Esophagus (tissue), 2 donors: ENCODE measurements at regions not wholly inside any gene's neighbourhood (a gene's known extent, or its start where the extent isn't known, plus 50 kb on each side); places are given as distances from the start of the nearest gene placed in this dataset.

Experiments
- H3K27ac ChIP-seq, 2 donors: one replicate each; pipeline ENCODE4 v1.5.1; 2013; ENCODE audit warnings: low read depth in 2 of 2, mild to moderate bottlenecking in 2 of 2, inconsistent platforms in 1 of 2, low read length in 1 of 2, moderate library complexity in 1 of 2
- H3K27me3 ChIP-seq, 2 donors: one replicate each; pipeline ENCODE4 v1.6.1; 2013; ENCODE audit warnings: low read length in 2 of 2, control low read depth in 1 of 2, mild to moderate bottlenecking in 1 of 2; ENCODE audit not compliant: insufficient read depth in 2 of 2, control insufficient read depth in 1 of 2
- H3K36me3 ChIP-seq, 2 donors: one replicate each; pipeline ENCODE4 v1.6.1; 2013; ENCODE audit warnings: low read length in 1 of 2; ENCODE audit not compliant: control insufficient read depth in 2 of 2, insufficient read depth in 2 of 2
- H3K4me1 ChIP-seq, 2 donors: one replicate each; pipeline ENCODE4 v1.6.1; 2013; ENCODE audit warnings: low read length in 1 of 2; ENCODE audit not compliant: control insufficient read depth in 2 of 2, insufficient read depth in 2 of 2
- H3K4me3 ChIP-seq, 2 donors: one replicate each; pipeline ENCODE4 v1.5.1; 2013; ENCODE audit warnings: low read length in 2 of 2, mild to moderate bottlenecking in 2 of 2, low read depth in 1 of 2, moderate library complexity in 1 of 2
- H3K9me3 ChIP-seq, 2 donors: one replicate each; pipeline ENCODE4 v1.6.1; 2013; ENCODE audit warnings: mild to moderate bottlenecking in 2 of 2, low read depth in 1 of 2, low read length in 1 of 2, moderate library complexity in 1 of 2; ENCODE audit not compliant: control insufficient read depth in 2 of 2, insufficient read depth in 1 of 2
- WGBS, 2 donors: extraction: QIAGEN DNeasy Blood & Tissue Kit; methylation state at CpG; one replicate each; pipeline ENCODE4 v1.1.7; 2013; 5-methylcytosine and 5-hydroxymethylcytosine counted together
- donor health status: healthy with polysubstance abuse.
- donor health status: Bipolar disorder and iron deficiency.

DNA sequence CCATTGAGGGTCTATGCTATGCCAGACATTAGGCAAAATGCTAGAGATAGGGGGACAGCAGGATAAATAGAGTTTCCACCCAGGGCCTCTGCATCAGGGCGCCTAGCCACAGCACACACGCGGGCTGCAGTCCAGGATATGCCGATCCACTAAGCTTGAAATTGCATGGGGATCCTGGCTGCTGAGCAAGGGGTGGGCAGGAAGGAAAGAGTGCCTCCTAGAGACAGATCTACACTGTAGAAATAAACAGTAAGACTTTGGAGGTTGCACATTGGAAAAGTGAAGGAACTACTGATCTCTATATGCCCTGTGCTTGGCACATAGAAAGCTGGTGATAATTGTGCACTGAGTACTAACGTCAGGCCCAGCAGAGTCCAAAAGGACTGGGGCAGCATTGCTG is 411.1 kb downstream of the PRDM2 start:
- no peaks in the 10 kb centered on the region for H3K36me3 ChIP-seq
- H3K4me3 ChIP-seq = no peak overlapping the region
- 81 to 85% methylated on average over 5 of the region's 5 CpGs for WGBS, 2 donors
- H3K9me3 ChIP-seq = no peaks in the 10 kb centered on the region
- no peaks in the 10 kb centered on the region for H3K27me3 ChIP-seq
- no peak overlapping the region for H3K27ac ChIP-seq
- H3K4me1 ChIP-seq = peaks cover 0 to 3% of the 10 kb centered on the region in 2 donors

DNA sequence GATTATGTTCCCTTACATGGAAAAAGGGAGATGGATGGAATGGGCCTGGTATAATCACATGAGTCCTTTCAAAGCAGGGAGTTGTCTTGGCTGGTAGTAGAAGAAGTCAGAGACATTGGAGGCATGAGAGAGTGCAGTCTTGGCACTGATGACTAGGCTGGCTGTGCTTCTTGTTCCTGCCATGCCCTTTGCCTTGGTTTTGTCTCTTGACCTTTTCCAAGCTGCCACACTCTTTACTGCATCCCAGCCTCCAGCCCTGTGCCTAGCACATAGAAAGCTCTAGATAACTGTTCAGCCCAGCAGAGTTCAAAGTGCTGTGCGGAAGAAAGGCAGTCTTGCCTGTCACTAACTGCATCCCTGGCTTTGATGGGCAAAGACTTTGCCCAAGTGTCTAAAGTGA is 412.6 kb downstream of the PRDM2 start:
- no peaks in the 10 kb centered on the region for H3K36me3 ChIP-seq
- no peak overlapping the region for H3K27ac ChIP-seq
- 89 to 98% methylated on average over 1 of the region's 1 CpG for WGBS, 2 donors
- no peaks in the 10 kb centered on the region for H3K27me3 ChIP-seq
- H3K4me1 ChIP-seq = peaks cover 0 to 3% of the 10 kb centered on the region in 2 donors
- no peak overlapping the region for H3K4me3 ChIP-seq
- H3K9me3 ChIP-seq = peaks cover 0 to 3% of the 10 kb centered on the region in 2 donors

GRCh38 chr1:14113271-14113670 is 413.3 kb downstream of the PRDM2 start:
- Histone ChIP-seq H3K9me3 (peaks cover 0 to 3% of the 10 kb centered on the region in 2 donors), H3K36me3 (no peaks in the 10 kb centered on the region), H3K27ac (no peak overlapping the region), H3K4me1 (peaks cover 0 to 3% of the 10 kb centered on the region in 2 donors), H3K4me3 (no peak overlapping the region), H3K27me3 (no peaks in the 10 kb centered on the region)
- 59 to 64% methylated on average over 9 of the region's 9 CpGs for WGBS, 2 donors

DNA sequence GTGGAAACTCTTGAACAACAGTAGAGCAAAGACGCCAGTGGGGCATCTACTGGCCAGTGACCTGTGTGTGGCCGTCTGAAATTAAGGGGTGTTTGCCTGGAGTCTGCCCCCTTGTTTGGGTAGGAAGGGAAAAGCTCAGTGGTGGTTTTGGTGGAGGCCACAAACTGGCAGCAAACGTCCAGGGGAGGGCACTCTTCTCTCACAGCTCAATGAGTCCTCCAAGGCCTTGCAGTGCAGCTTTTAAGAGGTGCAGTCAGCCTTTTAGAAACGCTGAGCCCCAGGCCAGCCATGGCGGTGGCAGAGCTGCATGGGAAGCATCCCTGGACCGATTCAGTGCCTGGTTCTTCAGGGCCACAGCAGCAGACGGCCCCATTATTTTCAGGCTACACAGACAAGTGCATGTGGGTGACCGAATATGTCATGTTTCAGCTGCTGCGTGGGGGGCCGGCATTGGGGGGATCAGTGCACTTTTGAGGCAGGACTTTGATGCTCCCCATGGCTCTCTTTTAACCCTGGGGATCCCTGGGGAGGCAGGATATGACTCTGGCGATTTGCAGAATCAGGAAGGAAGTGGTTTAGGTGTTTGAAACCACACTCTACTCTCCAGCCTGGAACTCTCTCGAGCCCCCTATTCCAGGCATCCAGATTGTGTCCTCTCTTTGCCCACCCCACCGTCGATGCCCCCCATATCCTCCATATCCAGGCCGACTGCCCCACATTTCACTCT is 414.0 kb downstream of the PRDM2 start:
- Histone ChIP-seq H3K9me3 (peaks cover 0 to 3% of the 10 kb centered on the region in 2 donors), H3K4me1 (peaks cover 0 to 3% of the 10 kb centered on the region in 2 donors), H3K27ac (no peak overlapping the region), H3K27me3 (no peaks in the 10 kb centered on the region), H3K4me3 (no peak overlapping the region), H3K36me3 (no peaks in the 10 kb centered on the region)
- WGBS, 2 donors = 52 to 58% methylated on average over 15 of the region's 15 CpGs

- Histone ChIP-seq H3K36me3 (no peaks in the 10 kb centered on the region), H3K9me3 (peaks cover 0 to 3% of the 10 kb centered on the region in 2 donors)
Observed at GRCh38 chr1:14115976-14116375, 416.0 kb downstream of the PRDM2 start.

GRCh38 chr1:14117700-14118099 is 417.7 kb downstream of the PRDM2 start:
- WGBS, 2 donors = 81 to 87% methylated on average over 2 of the region's 2 CpGs
- Histone ChIP-seq H3K9me3 (peaks cover 0 to 3% of the 10 kb centered on the region in 2 donors), H3K27ac (no peak overlapping the region), H3K4me3 (no peak overlapping the region), H3K4me1 (peaks cover 0 to 3% of the 10 kb centered on the region in 2 donors), H3K27me3 (peaks cover 0 to 3% of the 10 kb centered on the region in 2 donors), H3K36me3 (no peaks in the 10 kb centered on the region)

More at GRCh38 chr1:14115976-14116375, 416.0 kb downstream of the PRDM2 start:
- Histone ChIP-seq H3K27me3 (peaks cover 0 to 3% of the 10 kb centered on the region in 2 donors), H3K4me1 (peaks cover 0 to 3% of the 10 kb centered on the region in 2 donors), H3K4me3 (no peak overlapping the region), H3K27ac (no peak overlapping the region)
- WGBS, 2 donors = 83 to 94% methylated on average over 4 of the region's 4 CpGs

DNA sequence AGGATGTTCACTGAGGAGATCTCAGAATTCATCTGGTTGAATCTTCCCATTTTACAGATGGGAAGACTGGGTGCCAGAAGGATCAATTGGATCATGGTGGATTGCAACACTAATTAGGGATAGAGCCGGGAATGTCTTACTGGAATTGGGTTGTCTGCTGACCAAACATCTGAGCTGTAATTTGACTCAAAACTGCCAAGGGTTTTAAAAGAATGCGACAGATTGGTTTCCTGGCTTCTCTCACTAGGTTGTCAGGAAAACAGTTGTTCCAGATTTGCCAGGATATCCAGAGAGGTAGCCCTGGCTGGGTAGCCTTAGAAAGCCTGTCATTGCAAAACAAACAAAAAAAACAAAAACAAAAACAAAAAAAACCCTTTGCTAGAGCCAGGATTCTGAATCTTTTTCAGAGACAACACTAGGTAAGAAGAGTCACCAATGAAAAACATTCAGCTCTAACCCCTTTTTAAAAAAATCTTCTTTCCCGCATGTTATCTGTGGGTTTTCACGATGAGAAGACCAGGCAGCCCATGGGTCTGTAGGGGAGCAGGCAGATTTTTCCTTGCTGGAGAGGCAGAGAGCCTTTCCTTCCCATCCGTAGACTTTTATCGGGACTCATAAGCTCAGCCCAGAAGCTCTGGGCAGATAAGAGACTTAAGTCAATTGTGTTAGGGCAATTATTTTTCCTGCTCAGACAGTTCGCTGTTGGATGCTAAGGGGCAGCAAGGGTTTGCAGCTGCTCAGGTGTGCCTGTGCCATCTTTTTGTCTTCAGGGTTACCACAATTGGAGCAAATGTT is 418.9 kb downstream of the PRDM2 start:
- no peak overlapping the region for H3K27ac ChIP-seq
- peaks cover 0 to 3% of the 10 kb centered on the region in 2 donors for H3K27me3 ChIP-seq
- peaks cover 0 to 3% of the 10 kb centered on the region in 2 donors for H3K9me3 ChIP-seq
- no peak overlapping the region for H3K4me3 ChIP-seq
- H3K4me1 ChIP-seq = no peaks in the 10 kb centered on the region
- WGBS, 2 donors = 62 to 77% methylated on average over 7 of the region's 7 CpGs
- no peaks in the 10 kb centered on the region for H3K36me3 ChIP-seq

GRCh38 chr1:14120895-14121294 is 420.9 kb downstream of the PRDM2 start:
- Histone ChIP-seq H3K36me3 (no peaks in the 10 kb centered on the region), H3K27ac (no peak overlapping the region), H3K27me3 (peaks cover 0 to 3% of the 10 kb centered on the region in 2 donors), H3K4me3 (no peak overlapping the region), H3K9me3 (peaks cover 0 to 3% of the 10 kb centered on the region in 2 donors), H3K4me1 (no peaks in the 10 kb centered on the region)
- WGBS, 2 donors = 85 to 98% methylated on average over 2 of the region's 2 CpGs

DNA sequence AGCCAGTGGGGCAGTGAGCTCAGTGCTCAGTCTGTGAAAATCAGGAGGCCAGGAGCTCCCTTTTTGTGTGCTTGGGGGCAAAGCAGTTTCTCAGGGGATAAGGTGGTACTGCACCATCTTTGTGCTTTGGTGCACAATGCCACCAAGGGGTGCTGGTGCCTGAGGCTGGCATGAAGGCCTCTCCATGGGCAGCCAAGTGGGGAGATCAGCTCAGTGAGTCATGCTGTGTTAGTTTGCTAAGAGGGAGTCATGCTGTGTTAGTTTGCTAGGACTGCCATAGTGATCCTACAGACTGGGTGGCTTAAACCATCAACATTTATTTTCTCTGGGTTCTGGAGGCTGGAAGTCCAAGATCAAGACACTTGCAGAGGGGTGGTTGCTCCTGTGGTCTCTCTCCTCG is 428.1 kb downstream of the PRDM2 start:
- H3K4me3 ChIP-seq = no peak overlapping the region
- H3K36me3 ChIP-seq = no peaks in the 10 kb centered on the region
- H3K9me3 ChIP-seq = no peaks in the 10 kb centered on the region
- no peak overlapping the region for H3K27ac ChIP-seq
- WGBS, 2 donors = 91 to 96% methylated on average over 1 of the region's 1 CpG
- H3K4me1 ChIP-seq = no peaks in the 10 kb centered on the region
- no peaks in the 10 kb centered on the region for H3K27me3 ChIP-seq
